Adrenal gland (tissue), 5 donors: ENCODE measurements at regions not wholly inside any gene's neighbourhood (a gene's known extent, or its start where the extent isn't known, plus 50 kb on each side); places are given as distances from the start of the nearest gene placed in this dataset.

Experiments
- POLR2A ChIP-seq, 2 donors: fragments of 450-650 bp; IDR thresholded peaks; one replicate each; pipeline ENCODE4 v1.6.1; 2017; ENCODE audit warnings: antibody characterized with exemption in 2 of 2, mild to moderate bottlenecking in 2 of 2, moderate library complexity in 1 of 2
- TF ChIP-seq, protein P1 (sequence below), 6 experiments: fragments of 450-650 bp in 4 of 6; fragments of 200-600 bp in 2 of 6; sonication (generic) in 1 of 6; IDR thresholded peaks; 1 replicate in 5 of 6; 2 replicates in 1 of 6; pipeline versions ENCODE4 v1.5.1 to v1.8.0; 2016 to 2021; ENCODE audit warnings: antibody characterized with exemption in 6 of 6, mild to moderate bottlenecking in 2 of 6, moderate library complexity in 1 of 6
- donor health status: DM: no; HTN: no; CAD: no.

DNA sequence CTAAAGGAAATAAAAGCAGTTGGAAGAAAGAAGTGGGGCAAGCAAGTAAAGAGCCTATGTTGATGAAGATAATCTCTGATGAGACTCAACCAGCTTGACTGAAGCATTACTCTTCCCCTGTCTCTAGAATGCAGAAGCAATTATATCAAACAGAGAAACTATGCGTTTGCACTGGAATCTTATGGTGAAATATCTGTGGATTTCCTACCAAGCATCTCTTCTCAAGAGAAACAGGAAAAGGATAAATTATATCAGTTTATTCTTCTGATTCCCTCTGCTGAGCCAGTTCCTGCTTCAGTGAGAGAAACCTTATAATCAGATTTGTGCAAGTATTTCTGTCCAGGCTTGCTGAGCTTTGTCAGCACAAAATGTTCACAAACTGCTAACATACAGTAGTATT lies 316.7 kb upstream of the SLC7A11 start:
- no peak for TF ChIP-seq POLR2A (IDR thresholded peaks at IDR 0.05)
- TF ChIP-seq, protein P1, sequence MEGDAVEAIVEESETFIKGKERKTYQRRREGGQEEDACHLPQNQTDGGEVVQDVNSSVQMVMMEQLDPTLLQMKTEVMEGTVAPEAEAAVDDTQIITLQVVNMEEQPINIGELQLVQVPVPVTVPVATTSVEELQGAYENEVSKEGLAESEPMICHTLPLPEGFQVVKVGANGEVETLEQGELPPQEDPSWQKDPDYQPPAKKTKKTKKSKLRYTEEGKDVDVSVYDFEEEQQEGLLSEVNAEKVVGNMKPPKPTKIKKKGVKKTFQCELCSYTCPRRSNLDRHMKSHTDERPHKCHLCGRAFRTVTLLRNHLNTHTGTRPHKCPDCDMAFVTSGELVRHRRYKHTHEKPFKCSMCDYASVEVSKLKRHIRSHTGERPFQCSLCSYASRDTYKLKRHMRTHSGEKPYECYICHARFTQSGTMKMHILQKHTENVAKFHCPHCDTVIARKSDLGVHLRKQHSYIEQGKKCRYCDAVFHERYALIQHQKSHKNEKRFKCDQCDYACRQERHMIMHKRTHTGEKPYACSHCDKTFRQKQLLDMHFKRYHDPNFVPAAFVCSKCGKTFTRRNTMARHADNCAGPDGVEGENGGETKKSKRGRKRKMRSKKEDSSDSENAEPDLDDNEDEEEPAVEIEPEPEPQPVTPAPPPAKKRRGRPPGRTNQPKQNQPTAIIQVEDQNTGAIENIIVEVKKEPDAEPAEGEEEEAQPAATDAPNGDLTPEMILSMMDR (IDR thresholded peaks at IDR 0.05) = no peak
